Gastrocnemius medialis (tissue), 4 donors: ENCODE measurements at regions not wholly inside any gene's neighbourhood (a gene's known extent, or its start where the extent isn't known, plus 50 kb on each side); places are given as distances from the start of the nearest gene placed in this dataset.
"Not testable (repeated sequence)": the region's sequence is repeated elsewhere in the genome, so short reads cannot be mapped to it uniquely, and the experiment has no call there.

Experiments
- ATAC-seq, 2 donors: fragments of 150-250 bp; one replicate each; pipeline ENCODE4 v1.9.1; 2016
- DNase-seq, 2 donors: peaks; one replicate each; pipeline ENCODE4 v3.0.0-alpha.2; 2019
- H3K27ac ChIP-seq, 4 donors: fragments of 200-600 bp; sonication (generic); 1 replicate in 1 of 4; 2 replicates in 3 of 4; pipeline ENCODE4 v1.5.1; 2016 to 2018; ENCODE audit warnings: mild to moderate bottlenecking in 2 of 4, moderate library complexity in 1 of 4
- H3K27me3 ChIP-seq, 3 donors: fragments of 200-600 bp; sonication (generic) in 2 of 3; 1 replicate in 1 of 3; 2 replicates in 2 of 3; pipeline versions ENCODE4 v1.5.1 to v1.6.0; 2016 to 2019; ENCODE audit warnings: mild to moderate bottlenecking in 1 of 3, moderate library complexity in 1 of 3
- H3K36me3 ChIP-seq, 2 donors: fragments of 200-600 bp; sonication (generic) in 1 of 2; one replicate each; pipeline ENCODE4 v1.5.1; 2017 to 2018
- H3K4me1 ChIP-seq, 2 donors: fragments of 200-600 bp; sonication (generic) in 1 of 2; one replicate each; pipeline ENCODE4 v1.5.1; 2016 to 2017; ENCODE audit warnings: mild to moderate bottlenecking in 2 of 2
- H3K4me3 ChIP-seq, 4 donors: fragments of 200-600 bp; sonication (generic) in 3 of 4; 1 replicate in 1 of 4; 2 replicates in 3 of 4; pipeline ENCODE4 v1.5.1; 2016 to 2019; ENCODE audit warnings: mild to moderate bottlenecking in 2 of 4
- H3K9me3 ChIP-seq, 3 donors: fragments of 200-600 bp; sonication (generic) in 2 of 3; 1 replicate in 1 of 3; 2 replicates in 2 of 3; pipeline ENCODE4 v1.5.1; 2016 to 2019
- POLR2A ChIP-seq, 2 donors: fragments of 450-650 bp; IDR thresholded peaks; one replicate each; pipeline ENCODE4 v1.6.1; 2017; ENCODE audit warnings: antibody characterized with exemption in 2 of 2, mild to moderate bottlenecking in 2 of 2, moderate library complexity in 2 of 2
- in situ Hi-C, 4 donors: fragments of 200-750 bp; cut with MboI; loops; one replicate each; pipeline versions ENCODE4 v1.15.0 to v1.8.0; 2017; ENCODE audit warnings: low sequenced_read_pairs in 4 of 4
- intact Hi-C: fragments of 100-400 bp; cut with DNase I; formaldehyde crosslinking; loops from one replicate; pipeline ENCODE4 v1.15.1; 2023; ENCODE audit warnings: low total_unique reads
- TF ChIP-seq, protein P1 (sequence below), 5 experiments: fragments of 450-650 bp in 3 of 5; fragments of 200-600 bp in 2 of 5; sonication (generic) in 2 of 5; IDR thresholded peaks in 4 of 5; conservative IDR thresholded peaks in 1 of 5; 1 replicate in 4 of 5; 2 replicates in 1 of 5; pipeline ENCODE4 v1.5.1; 2016 to 2019; ENCODE audit warnings: antibody characterized with exemption in 5 of 5, mild to moderate bottlenecking in 3 of 5, moderate library complexity in 3 of 5

- intact Hi-C loops: loop anchor here (1.0 kb wide), 1 partner anchor 80 kb away; no protein-coding TSS in a partner anchor
- no peak for ATAC-seq
Observed at GRCh38 chr4:56575820-56576429, 70.3 kb downstream of the ARL9 start.

GRCh38 chr4:56592417-56592816 lies 86.8 kb downstream of the ARL9 start:
- in situ Hi-C loops, H3K9me3 ChIP-seq, H3K4me1 ChIP-seq, H3K4me3 ChIP-seq, H3K27me3 ChIP-seq, intact Hi-C loops, H3K27ac ChIP-seq, ATAC-seq, H3K36me3 ChIP-seq, DNase-seq: not testable (repeated sequence)

More at GRCh38 chr4:56575820-56576429, 70.3 kb downstream of the ARL9 start:
- Histone ChIP-seq H3K4me3 (no peak overlapping the region), H3K27ac (no peak overlapping the region), H3K36me3 (no peaks in the 10 kb centered on the region), H3K27me3 (no peaks in the 10 kb centered on the region), H3K9me3 (no peaks in the 10 kb centered on the region), H3K4me1 (no peaks in the 10 kb centered on the region)
- no peak for DNase-seq
- in situ Hi-C loops: loop anchor here in 1 of 4 donors (10.0 kb wide), 1 partner anchor 229 kb away; no protein-coding TSS in a partner anchor
- TF ChIP-seq, protein P1, sequence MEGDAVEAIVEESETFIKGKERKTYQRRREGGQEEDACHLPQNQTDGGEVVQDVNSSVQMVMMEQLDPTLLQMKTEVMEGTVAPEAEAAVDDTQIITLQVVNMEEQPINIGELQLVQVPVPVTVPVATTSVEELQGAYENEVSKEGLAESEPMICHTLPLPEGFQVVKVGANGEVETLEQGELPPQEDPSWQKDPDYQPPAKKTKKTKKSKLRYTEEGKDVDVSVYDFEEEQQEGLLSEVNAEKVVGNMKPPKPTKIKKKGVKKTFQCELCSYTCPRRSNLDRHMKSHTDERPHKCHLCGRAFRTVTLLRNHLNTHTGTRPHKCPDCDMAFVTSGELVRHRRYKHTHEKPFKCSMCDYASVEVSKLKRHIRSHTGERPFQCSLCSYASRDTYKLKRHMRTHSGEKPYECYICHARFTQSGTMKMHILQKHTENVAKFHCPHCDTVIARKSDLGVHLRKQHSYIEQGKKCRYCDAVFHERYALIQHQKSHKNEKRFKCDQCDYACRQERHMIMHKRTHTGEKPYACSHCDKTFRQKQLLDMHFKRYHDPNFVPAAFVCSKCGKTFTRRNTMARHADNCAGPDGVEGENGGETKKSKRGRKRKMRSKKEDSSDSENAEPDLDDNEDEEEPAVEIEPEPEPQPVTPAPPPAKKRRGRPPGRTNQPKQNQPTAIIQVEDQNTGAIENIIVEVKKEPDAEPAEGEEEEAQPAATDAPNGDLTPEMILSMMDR (IDR thresholded peaks at IDR 0.05 in 4 of 5, conservative IDR thresholded peaks at IDR 0.05 in 1 of 5): peak in 3 of 5 experiments; percentile 15 to 49 (median 44)
- no peak for TF ChIP-seq POLR2A (IDR thresholded peaks at IDR 0.05)
